DOHH2 (cell line): ENCODE measurements at regions not wholly inside any gene's neighbourhood (a gene's known extent, or its start where the extent isn't known, plus 50 kb on each side); places are given as distances from the start of the nearest gene placed in this dataset.

Source experiments
- H3F3A ChIP-seq: fragments of 200-600 bp; sonication (generic), shearing (Covaris generic); 2 replicates; pipeline ENCODE4 v1.6.0; 2016; ENCODE audit warnings: antibody characterized with exemption, mild to moderate bottlenecking; ENCODE audit not compliant: control insufficient read depth, insufficient read depth
- H3K27ac ChIP-seq: fragments of 200-600 bp; sonication (generic); 2 replicates; pipeline ENCODE4 v1.5.1; 2014; ENCODE audit warnings: low read depth, mild to moderate bottlenecking, low read length, moderate library complexity
- H3K27me3 ChIP-seq: fragments of 200-600 bp; sonication (generic); 2 replicates; pipeline ENCODE4 v1.6.1; 2014; ENCODE audit warnings: mild to moderate bottlenecking, low read length, mixed read lengths; ENCODE audit not compliant: control insufficient read depth
- H3K36me3 ChIP-seq: fragments of 200-600 bp; sonication (generic); 2 replicates; pipeline ENCODE4 v1.6.1; 2014; ENCODE audit warnings: mild to moderate bottlenecking, low read length, moderate library complexity, mixed read lengths; ENCODE audit not compliant: control insufficient read depth
- H3K4me1 ChIP-seq: fragments of 200-600 bp; sonication (generic); 2 replicates; pipeline ENCODE4 v1.6.1; 2014; ENCODE audit warnings: mild to moderate bottlenecking, low read length, mixed read lengths; ENCODE audit not compliant: control insufficient read depth
- H3K4me2 ChIP-seq: fragments of 200-600 bp; sonication (generic); 2 replicates; pipeline ENCODE4 v1.6.0; 2014; ENCODE audit warnings: mild to moderate bottlenecking, low read length, moderate library complexity
- H3K4me3 ChIP-seq: fragments of 200-600 bp; sonication (generic); 2 replicates; pipeline ENCODE4 v1.5.1; 2014; ENCODE audit warnings: mild to moderate bottlenecking, low read length, mixed read lengths
- H3K79me2 ChIP-seq: fragments of 200-600 bp; sonication (generic); 2 replicates; pipeline ENCODE4 v1.6.1; 2014; ENCODE audit warnings: mild to moderate bottlenecking, low read length, mixed read lengths; ENCODE audit not compliant: control insufficient read depth
- H3K9me2 ChIP-seq: fragments of 200-600 bp; sonication (generic); replicated peaks from 2 replicates; pipeline ENCODE4 v1.6.1; 2014; ENCODE audit warnings: mild to moderate bottlenecking, low read length, mixed read lengths; ENCODE audit not compliant: control insufficient read depth
- H3K9me3 ChIP-seq: fragments of 200-600 bp; sonication (generic); 2 replicates; pipeline ENCODE4 v1.6.1; 2014; ENCODE audit warnings: antibody characterized with exemption, low read length, mixed read lengths; ENCODE audit not compliant: control insufficient read depth, insufficient read depth
- H4K20me1 ChIP-seq: fragments of 200-600 bp; sonication (generic); 2 replicates; pipeline ENCODE4 v1.6.0; 2014; ENCODE audit warnings: low read depth, mild to moderate bottlenecking, antibody characterized with exemption, low read length, moderate library complexity; ENCODE audit not compliant: control insufficient read depth, insufficient read depth
- CTCF ChIP-seq: fragments of 200-600 bp; sonication (generic); IDR thresholded peaks from one replicate; pipeline ENCODE4 v1.5.1; 2014; ENCODE audit warnings: antibody characterized with exemption, mild to moderate bottlenecking, low read depth, low read length; ENCODE audit not compliant: poor library complexity, severe bottlenecking
- EZH2phosphoT487 ChIP-seq: fragments of 200-600 bp; sonication (generic); IDR thresholded peaks from 2 replicates; pipeline ENCODE4 v1.6.1; 2017; ENCODE audit warnings: borderline replicate concordance, mild to moderate bottlenecking, antibody characterized with exemption, low read length, moderate library complexity, mixed read lengths

GRCh38 chr4:113849771-113850170 is 88.2 kb upstream of the CAMK2D start:
- Histone ChIP-seq H3K27me3 (no peaks in the 10 kb centered on the region), H3K9me3 (no peaks in the 10 kb centered on the region), H3K4me1 (no peaks in the 10 kb centered on the region), H3K36me3 (no peaks in the 10 kb centered on the region), H3K79me2 (no peaks in the 10 kb centered on the region), H3K4me2 (no peak overlapping the region), H4K20me1 (no peaks in the 10 kb centered on the region), H3K4me3 (no peak overlapping the region), H3F3A (no peaks in the 10 kb centered on the region), H3K9me2 (no peaks in the 10 kb centered on the region), H3K27ac (no peak overlapping the region)
- TF ChIP-seq CTCF (no peak), EZH2phosphoT487 (no peak)

GRCh38 chr4:113847710-113848109 is 86.2 kb upstream of the CAMK2D start:
- Histone ChIP-seq H3K27me3 (no peaks in the 10 kb centered on the region), H4K20me1 (no peaks in the 10 kb centered on the region), H3K4me3 (no peak overlapping the region), H3K9me2 (no peaks in the 10 kb centered on the region), H3K4me2 (no peak overlapping the region), H3K9me3 (no peaks in the 10 kb centered on the region), H3K4me1 (no peaks in the 10 kb centered on the region), H3F3A (no peaks in the 10 kb centered on the region), H3K27ac (no peak overlapping the region), H3K36me3 (no peaks in the 10 kb centered on the region), H3K79me2 (no peaks in the 10 kb centered on the region)
- no peak for TF ChIP-seq CTCF
- no peak for TF ChIP-seq EZH2phosphoT487

GRCh38 chr4:113846433-113846832 is 84.9 kb upstream of the CAMK2D start:
- Histone ChIP-seq H3K36me3 (no peaks in the 10 kb centered on the region), H3K27me3 (no peaks in the 10 kb centered on the region), H3F3A (no peaks in the 10 kb centered on the region), H3K4me3 (no peak overlapping the region), H3K4me2 (no peak overlapping the region), H4K20me1 (no peaks in the 10 kb centered on the region), H3K79me2 (no peaks in the 10 kb centered on the region), H3K4me1 (no peaks in the 10 kb centered on the region), H3K9me2 (no peaks in the 10 kb centered on the region), H3K9me3 (no peaks in the 10 kb centered on the region), H3K27ac (no peak overlapping the region)
- TF ChIP-seq EZH2phosphoT487 (no peak), CTCF (no peak)

GRCh38 chr4:113845138-113845537 is 83.6 kb upstream of the CAMK2D start:
- no peaks in the 10 kb centered on the region for H3F3A ChIP-seq
- no peak overlapping the region for H3K4me3 ChIP-seq
- no peaks in the 10 kb centered on the region for H3K9me3 ChIP-seq
- no peak overlapping the region for H3K27ac ChIP-seq
- H4K20me1 ChIP-seq, result no peaks in the 10 kb centered on the region
- no peaks in the 10 kb centered on the region for H3K4me1 ChIP-seq
- H3K79me2 ChIP-seq, result no peaks in the 10 kb centered on the region
- H3K36me3 ChIP-seq, result no peaks in the 10 kb centered on the region
- no peak for TF ChIP-seq CTCF
- no peak for TF ChIP-seq EZH2phosphoT487
- H3K27me3 ChIP-seq, result no peaks in the 10 kb centered on the region
- H3K4me2 ChIP-seq, result no peak overlapping the region
- no peaks in the 10 kb centered on the region for H3K9me2 ChIP-seq
